Hepatocyte (in vitro differentiated cells): ENCODE measurements at regions not wholly inside any gene's neighbourhood (a gene's known extent, or its start where the extent isn't known, plus 50 kb on each side); places are given as distances from the start of the nearest gene placed in this dataset.
A peak's percentile ranks its signal among the peaks of the same experiment; 100 is the strongest.

Source experiments
- DNase-seq: peaks from one replicate; pipeline ENCODE4 v3.0.0-alpha.2; 2016; ENCODE audit warnings: low spot score
- H2AFZ ChIP-seq: fragments of 200-600 bp; sonication (generic); 2 replicates; pipeline ENCODE4 v1.6.0; 2016; ENCODE audit warnings: antibody characterized with exemption, mild to moderate bottlenecking
- H3K27ac ChIP-seq: fragments of 200-600 bp; sonication (generic); 2 replicates; pipeline ENCODE4 v1.5.1; 2016; ENCODE audit warnings: mild to moderate bottlenecking
- H3K27me3 ChIP-seq: fragments of 200-600 bp; sonication (generic); 2 replicates; pipeline ENCODE4 v1.6.1; 2016
- H3K36me3 ChIP-seq: fragments of 200-600 bp; sonication (generic); replicated peaks from 2 replicates; pipeline ENCODE4 v1.5.1; 2016; ENCODE audit warnings: low read depth; ENCODE audit not compliant: insufficient read depth
- H3K4me1 ChIP-seq: fragments of 200-600 bp; sonication (generic); 2 replicates; pipeline ENCODE4 v1.5.1; 2016; ENCODE audit warnings: mild to moderate bottlenecking, moderate library complexity; ENCODE audit not compliant: insufficient read depth
- H3K4me2 ChIP-seq: fragments of 200-600 bp; sonication (generic); 2 replicates; pipeline ENCODE4 v1.6.0; 2016
- H3K4me3 ChIP-seq: fragments of 200-600 bp; sonication (generic); 2 replicates; pipeline ENCODE4 v1.5.1; 2016; ENCODE audit warnings: mild to moderate bottlenecking
- H3K79me2 ChIP-seq: fragments of 200-600 bp; sonication (generic); 2 replicates; pipeline ENCODE4 v1.6.0; 2017; ENCODE audit warnings: mild to moderate bottlenecking
- H3K9me2 ChIP-seq: fragments of 200-600 bp; sonication (generic); replicated peaks from 2 replicates; pipeline ENCODE4 v1.6.0; 2017; ENCODE audit warnings: mild to moderate bottlenecking; ENCODE audit not compliant: insufficient read depth
- H3K9me3 ChIP-seq: fragments of 200-600 bp; sonication (generic); 2 replicates; pipeline ENCODE4 v1.5.1; 2016; ENCODE audit warnings: low read depth, mild to moderate bottlenecking
- H4K20me1 ChIP-seq: fragments of 200-600 bp; sonication (generic); 2 replicates; pipeline ENCODE4 v1.6.0; 2016; ENCODE audit warnings: mild to moderate bottlenecking; ENCODE audit not compliant: insufficient read depth, poor library complexity, severe bottlenecking
- EZH2 ChIP-seq: fragments of 200-600 bp; sonication (generic); IDR thresholded peaks from 2 replicates; pipeline ENCODE4 v1.6.1; 2016; ENCODE audit warnings: antibody characterized with exemption, mild to moderate bottlenecking, borderline replicate concordance
- EZH2phosphoT487 ChIP-seq: fragments of 200-600 bp; sonication (generic); IDR thresholded peaks from one replicate; pipeline ENCODE4 v1.6.1; 2018; ENCODE audit warnings: antibody characterized with exemption, mild to moderate bottlenecking, low read depth, moderate library complexity; ENCODE audit not compliant: unreplicated experiment, severe bottlenecking
- WGBS: methylation state at CpG from one replicate; pipeline ENCODE4 v1.1.6; 2016; ENCODE audit warnings: low lambda C conversion rate; ENCODE audit errors: missing lambda C conversion rate; 5-methylcytosine and 5-hydroxymethylcytosine counted together
- TF ChIP-seq, protein P1 (sequence below): fragments of 200-600 bp; sonication (generic); IDR thresholded peaks from 2 replicates; pipeline ENCODE4 v1.5.1; 2016; ENCODE audit warnings: antibody characterized with exemption, mild to moderate bottlenecking; ENCODE audit not compliant: poor library complexity

DNA sequence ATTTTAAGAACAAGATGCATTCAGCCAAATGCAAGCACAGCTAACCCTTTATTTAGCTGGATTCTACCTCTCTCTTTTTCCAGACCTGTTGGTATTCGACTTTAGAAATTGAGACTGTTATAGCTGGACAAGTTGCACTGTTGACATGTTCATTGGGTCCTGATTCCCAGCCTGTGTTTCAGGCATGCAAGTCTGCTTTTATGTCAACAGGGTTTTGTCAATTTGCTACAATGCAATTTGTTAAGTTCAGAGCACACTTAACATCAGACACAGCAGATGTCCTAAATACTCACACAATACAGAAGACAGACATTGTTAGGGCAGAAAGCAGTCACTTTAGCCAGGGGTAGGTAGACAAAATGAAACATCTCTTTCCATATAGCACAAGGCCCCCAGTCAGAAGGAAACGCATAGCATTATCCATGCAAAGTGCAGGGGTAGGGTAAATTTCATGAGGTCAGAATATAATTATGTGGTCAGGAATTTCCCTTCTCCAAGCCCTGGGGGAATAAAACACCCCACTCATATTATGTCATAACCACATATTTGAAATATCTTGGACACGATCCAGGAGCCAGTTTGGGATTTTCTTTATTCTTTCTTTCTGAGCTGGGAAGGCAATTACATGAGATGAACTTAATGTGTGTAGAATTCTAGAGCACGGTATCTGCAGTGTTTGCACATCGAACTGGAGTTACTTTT lies 504.1 kb downstream of the NTRK3 start:
- no peak overlapping the region for H3K4me2 ChIP-seq

DNA sequence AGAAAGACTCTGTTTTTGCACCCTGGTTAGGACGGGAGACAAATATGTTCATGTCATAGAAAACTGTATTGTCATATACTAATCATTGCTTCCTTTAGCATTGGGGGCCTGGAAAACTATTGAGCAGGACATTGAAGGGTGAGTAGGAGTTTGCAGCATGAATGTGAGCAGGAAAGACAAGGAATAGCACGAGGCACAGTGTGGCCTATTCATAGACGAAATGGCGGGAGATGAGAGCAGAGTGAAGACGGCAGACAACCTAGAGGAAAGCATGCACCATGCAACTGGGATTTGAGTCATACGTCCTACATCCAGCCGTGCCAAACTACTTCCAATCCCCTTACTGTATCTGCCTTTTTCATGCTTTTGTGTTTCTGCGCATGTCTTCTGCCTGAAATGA lies 508.1 kb downstream of the NTRK3 start:
- Histone ChIP-seq H4K20me1 (no peaks in the 10 kb centered on the region), H3K9me2 (no peaks in the 10 kb centered on the region), H3K4me2 (no peak overlapping the region), H3K36me3 (no peaks in the 10 kb centered on the region), H3K27me3 (no peaks in the 10 kb centered on the region), H3K9me3 (no peaks in the 10 kb centered on the region), H3K79me2 (no peaks in the 10 kb centered on the region), H3K4me1 (peaks cover 1% of the 10 kb centered on the region), H3K4me3 (no peak overlapping the region), H3K27ac (no peak overlapping the region), H2AFZ (no peak overlapping the region)
- DNase-seq = no peak
- 89% methylated on average over 8 of the region's 8 CpGs for WGBS
- TF ChIP-seq EZH2 (no peak), EZH2phosphoT487 (no peak)
- TF ChIP-seq, protein P1, sequence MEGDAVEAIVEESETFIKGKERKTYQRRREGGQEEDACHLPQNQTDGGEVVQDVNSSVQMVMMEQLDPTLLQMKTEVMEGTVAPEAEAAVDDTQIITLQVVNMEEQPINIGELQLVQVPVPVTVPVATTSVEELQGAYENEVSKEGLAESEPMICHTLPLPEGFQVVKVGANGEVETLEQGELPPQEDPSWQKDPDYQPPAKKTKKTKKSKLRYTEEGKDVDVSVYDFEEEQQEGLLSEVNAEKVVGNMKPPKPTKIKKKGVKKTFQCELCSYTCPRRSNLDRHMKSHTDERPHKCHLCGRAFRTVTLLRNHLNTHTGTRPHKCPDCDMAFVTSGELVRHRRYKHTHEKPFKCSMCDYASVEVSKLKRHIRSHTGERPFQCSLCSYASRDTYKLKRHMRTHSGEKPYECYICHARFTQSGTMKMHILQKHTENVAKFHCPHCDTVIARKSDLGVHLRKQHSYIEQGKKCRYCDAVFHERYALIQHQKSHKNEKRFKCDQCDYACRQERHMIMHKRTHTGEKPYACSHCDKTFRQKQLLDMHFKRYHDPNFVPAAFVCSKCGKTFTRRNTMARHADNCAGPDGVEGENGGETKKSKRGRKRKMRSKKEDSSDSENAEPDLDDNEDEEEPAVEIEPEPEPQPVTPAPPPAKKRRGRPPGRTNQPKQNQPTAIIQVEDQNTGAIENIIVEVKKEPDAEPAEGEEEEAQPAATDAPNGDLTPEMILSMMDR = no peak

More for the DNA sequence above, 504.1 kb downstream of the NTRK3 start:
- H3K4me1 ChIP-seq = no peaks in the 10 kb centered on the region
- 54% methylated on average over 5 of the region's 5 CpGs for WGBS
- H2AFZ ChIP-seq = no peak overlapping the region
- TF ChIP-seq, protein P1 = no peak
- TF ChIP-seq EZH2 (no peak), EZH2phosphoT487 (no peak)
- no peaks in the 10 kb centered on the region for H4K20me1 ChIP-seq
- H3K9me3 ChIP-seq = no peaks in the 10 kb centered on the region
- no peaks in the 10 kb centered on the region for H3K9me2 ChIP-seq
- DNase-seq = no peak
- H3K27me3 ChIP-seq = no peaks in the 10 kb centered on the region
- no peaks in the 10 kb centered on the region for H3K36me3 ChIP-seq
- H3K4me3 ChIP-seq = no peak overlapping the region
- no peaks in the 10 kb centered on the region for H3K79me2 ChIP-seq
- H3K27ac ChIP-seq = no peak overlapping the region

DNA sequence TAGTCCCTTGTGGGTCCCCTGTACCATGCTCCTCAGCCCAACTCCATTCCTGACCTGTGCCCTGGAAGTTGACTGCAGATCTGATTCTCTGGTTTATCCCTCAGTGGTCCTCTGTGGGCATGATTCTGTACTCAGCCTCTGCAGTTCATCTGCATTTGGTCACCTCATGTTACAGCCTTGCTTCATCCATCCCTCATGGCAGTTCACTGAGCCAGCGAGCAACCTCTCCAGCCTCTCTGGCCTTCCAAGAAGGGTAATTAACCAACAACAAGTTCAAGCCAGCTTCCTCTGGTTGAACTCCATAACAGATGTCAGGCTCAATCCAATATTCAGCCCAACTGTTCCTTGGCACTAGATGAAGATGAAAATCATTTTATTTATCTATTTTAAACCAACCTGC lies 509.5 kb downstream of the NTRK3 start:
- Histone ChIP-seq H3K79me2 (no peaks in the 10 kb centered on the region), H3K4me1 (peaks cover 5% of the 10 kb centered on the region), H3K4me3 (no peak overlapping the region), H3K9me3 (no peaks in the 10 kb centered on the region), H3K27me3 (no peaks in the 10 kb centered on the region), H3K4me2 (no peak overlapping the region), H3K9me2 (no peaks in the 10 kb centered on the region), H2AFZ (no peak overlapping the region), H4K20me1 (no peaks in the 10 kb centered on the region), H3K27ac (peak overlapping the region; percentile 5), H3K36me3 (no peaks in the 10 kb centered on the region)
- 91% methylated on average over 1 of the region's 1 CpG for whole genome bisulfite sequencing
- no peak for DNase-seq
- TF ChIP-seq EZH2phosphoT487 (no peak), EZH2 (no peak)
- TF ChIP-seq, protein P1 = no peak

DNA sequence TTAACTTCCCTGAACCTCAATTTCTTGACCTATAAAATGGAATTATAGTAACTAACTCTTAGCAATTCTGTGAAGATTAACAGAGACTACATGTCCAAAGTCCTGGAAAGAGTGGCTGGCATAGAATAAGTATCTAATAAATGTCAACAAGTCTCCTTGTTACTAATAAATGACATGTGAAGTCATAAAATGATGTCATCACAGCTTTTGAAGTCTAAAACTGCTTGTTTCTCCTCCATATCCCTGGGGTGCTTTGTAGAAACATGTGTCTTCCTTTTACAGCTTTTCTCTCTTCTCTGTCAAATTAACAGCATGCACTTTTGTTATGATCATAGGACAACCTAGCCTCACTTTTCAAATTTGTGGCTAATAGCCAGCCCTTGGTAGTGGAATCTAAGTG lies 510.2 kb downstream of the NTRK3 start:
- TF ChIP-seq EZH2 (no peak), EZH2phosphoT487 (no peak)
- TF ChIP-seq, protein P1 = no peak
- peaks cover 5% of the 10 kb centered on the region for H3K4me1 ChIP-seq
- no peak overlapping the region for H3K4me2 ChIP-seq
- H3K36me3 ChIP-seq = no peaks in the 10 kb centered on the region
- H2AFZ ChIP-seq = no peak overlapping the region
- peak; percentile 37 for DNase-seq
- no peaks in the 10 kb centered on the region for H3K27me3 ChIP-seq
- no peak overlapping the region for H3K4me3 ChIP-seq
- peak overlapping the region; percentile 5 for H3K27ac ChIP-seq
- H3K79me2 ChIP-seq = no peaks in the 10 kb centered on the region
- no peaks in the 10 kb centered on the region for H3K9me2 ChIP-seq
- H4K20me1 ChIP-seq = no peaks in the 10 kb centered on the region
- H3K9me3 ChIP-seq = no peaks in the 10 kb centered on the region
